ENCODE measurements at regions not wholly inside any gene's neighbourhood (a gene's known extent, or its start where the extent isn't known, plus 50 kb on each side); places are given as distances from the start of the nearest gene placed in this dataset.

DNA sequence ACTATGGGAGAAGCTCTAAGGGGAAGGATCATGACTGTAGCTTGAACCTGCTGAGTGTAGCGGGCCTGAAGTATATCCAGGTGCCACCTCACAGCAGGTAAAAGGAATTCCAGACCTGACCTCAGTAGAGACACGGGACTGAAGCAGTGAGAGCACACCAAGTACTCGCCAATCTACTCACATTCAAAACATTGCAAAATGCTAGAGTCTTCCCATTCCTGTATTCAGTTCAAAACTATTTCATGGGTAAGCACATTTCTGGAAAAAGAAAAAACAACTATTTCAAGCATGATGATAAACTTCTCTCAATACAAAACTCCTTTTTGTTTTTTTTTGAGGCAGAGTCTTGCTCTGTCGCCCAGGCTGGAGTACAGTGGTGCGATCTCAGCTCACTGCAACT, 121.9 kb upstream of the AUTS2 start:
- TF ChIP-seq, protein P1, sequence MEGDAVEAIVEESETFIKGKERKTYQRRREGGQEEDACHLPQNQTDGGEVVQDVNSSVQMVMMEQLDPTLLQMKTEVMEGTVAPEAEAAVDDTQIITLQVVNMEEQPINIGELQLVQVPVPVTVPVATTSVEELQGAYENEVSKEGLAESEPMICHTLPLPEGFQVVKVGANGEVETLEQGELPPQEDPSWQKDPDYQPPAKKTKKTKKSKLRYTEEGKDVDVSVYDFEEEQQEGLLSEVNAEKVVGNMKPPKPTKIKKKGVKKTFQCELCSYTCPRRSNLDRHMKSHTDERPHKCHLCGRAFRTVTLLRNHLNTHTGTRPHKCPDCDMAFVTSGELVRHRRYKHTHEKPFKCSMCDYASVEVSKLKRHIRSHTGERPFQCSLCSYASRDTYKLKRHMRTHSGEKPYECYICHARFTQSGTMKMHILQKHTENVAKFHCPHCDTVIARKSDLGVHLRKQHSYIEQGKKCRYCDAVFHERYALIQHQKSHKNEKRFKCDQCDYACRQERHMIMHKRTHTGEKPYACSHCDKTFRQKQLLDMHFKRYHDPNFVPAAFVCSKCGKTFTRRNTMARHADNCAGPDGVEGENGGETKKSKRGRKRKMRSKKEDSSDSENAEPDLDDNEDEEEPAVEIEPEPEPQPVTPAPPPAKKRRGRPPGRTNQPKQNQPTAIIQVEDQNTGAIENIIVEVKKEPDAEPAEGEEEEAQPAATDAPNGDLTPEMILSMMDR (IDR thresholded peaks at IDR 0.05): no peak
- TF ChIP-seq POLR2A (IDR thresholded peaks at IDR 0.05): no peak

Measured in gastroesophageal sphincter (tissue), 3 donors.